GM12891 (cell line): ENCODE measurements at regions not wholly inside any gene's neighbourhood (a gene's known extent, or its start where the extent isn't known, plus 50 kb on each side); places are given as distances from the start of the nearest gene placed in this dataset.

ENCODE experiments used
- POLR2A ChIP-seq: IDR thresholded peaks from 2 replicates; pipeline ENCODE4 v1.6.1; 2011; ENCODE audit warnings: low read depth, low read length, control low read depth
- POLR2AphosphoS5 ChIP-seq: IDR thresholded peaks from 2 replicates; pipeline ENCODE4 v1.6.1; 2011; ENCODE audit warnings: low read depth, low read length, control low read depth
- POU2F2 ChIP-seq: IDR thresholded peaks from 2 replicates; pipeline ENCODE4 v1.6.1; 2011; ENCODE audit warnings: low read depth, mild to moderate bottlenecking, control low read depth, low read length, moderate library complexity
- SPI1 ChIP-seq: IDR thresholded peaks from 2 replicates; pipeline ENCODE4 v1.6.1; 2011; ENCODE audit warnings: low read depth, low read length, control low read depth
- TAF1 ChIP-seq: IDR thresholded peaks from 2 replicates; pipeline ENCODE4 v1.6.1; 2011; ENCODE audit warnings: low read depth, low read length, control low read depth

- TF ChIP-seq POLR2AphosphoS5 (no peak), TAF1 (no peak), POU2F2 (no peak), POLR2A (no peak), SPI1 (no peak)
These were observed 54.8 kb upstream of the CCDC71L start for GRCh38 chr7:106715730-106716129.
